ENCODE measurements at regions not wholly inside any gene's neighbourhood (a gene's known extent, or its start where the extent isn't known, plus 50 kb on each side); places are given as distances from the start of the nearest gene placed in this dataset.
A peak's percentile ranks its signal among the peaks of the same experiment; 100 is the strongest.

GRCh38 chr12:92541731-92542130 is 161.1 kb upstream of the PLEKHG7 start:
- TF ChIP-seq CTCF (IDR thresholded peaks at IDR 0.05), result no peak
- TF ChIP-seq POLR2A (IDR thresholded peaks at IDR 0.05), result no peak
- no peaks in the 10 kb centered on the region for H3K9me3 ChIP-seq
- no peak overlapping the region for H3K27ac ChIP-seq
- H3K36me3 ChIP-seq, result no peaks in the 10 kb centered on the region
- peaks cover 3 to 65% (median 29%) of the 10 kb centered on the region in 12 donors for H3K4me1 ChIP-seq
- DNase-seq, result no peak
- intact Hi-C loops (cut with DNase I), result no loop called here
- no peaks in the 10 kb centered on the region for H3K27me3 ChIP-seq
- H3K4me3 ChIP-seq, result no peak overlapping the region
- 49 to 97% (median 95%) methylated on average over 2 of the region's 2 CpGs for WGBS, 4 donors
- ATAC-seq, result no peak

- Histone ChIP-seq H3K27ac (peak overlapping the region in 10 of 12 donors; percentile 2 to 81 (median 54)), H3K4me3 (no peak overlapping the region), H3K9me3 (no peaks in the 10 kb centered on the region), H3K27me3 (no peaks in the 10 kb centered on the region), H3K4me1 (peaks cover 3 to 65% (median 31%) of the 10 kb centered on the region in 12 donors), H3K36me3 (no peaks in the 10 kb centered on the region)
- DNase-seq (no peak), ATAC-seq (peak in 1 of 4 donors; percentile 2)
- TF ChIP-seq POLR2A (IDR thresholded peaks at IDR 0.05), result no peak
- no peak for TF ChIP-seq CTCF (IDR thresholded peaks at IDR 0.05)
- 84 to 92% (median 87%) methylated on average over 3 of the region's 3 CpGs for WGBS, 4 donors
- intact Hi-C loops (cut with DNase I), result no loop called here
Measured at GRCh38 chr12:92540782-92541423, 161.9 kb upstream of the PLEKHG7 start.

GRCh38 chr12:92539976-92540781 is 162.6 kb upstream of the PLEKHG7 start:
- peak overlapping the region in 11 of 12 donors; percentile 2 to 81 (median 50) for H3K27ac ChIP-seq
- intact Hi-C loops (cut with DNase I), result no loop called here
- H3K9me3 ChIP-seq, result no peaks in the 10 kb centered on the region
- H3K27me3 ChIP-seq, result no peaks in the 10 kb centered on the region
- TF ChIP-seq CTCF (IDR thresholded peaks at IDR 0.05) (peak in 3 of 12 donors; percentile 9 to 18 (median 17)), POLR2A (IDR thresholded peaks at IDR 0.05) (no peak)
- peaks cover 3 to 65% (median 31%) of the 10 kb centered on the region in 12 donors for H3K4me1 ChIP-seq
- no peaks in the 10 kb centered on the region for H3K36me3 ChIP-seq
- H3K4me3 ChIP-seq, result no peak overlapping the region
- DNase-seq (peak; percentile 24 to 66 (median 40)), ATAC-seq (peak in 3 of 4 donors; percentile 43 to 49 (median 47))
- WGBS, 4 donors, result 43 to 59% (median 51%) methylated on average over 12 of the region's 12 CpGs

GRCh38 chr12:92539110-92539749 is 163.6 kb upstream of the PLEKHG7 start:
- Histone ChIP-seq H3K27ac (peak overlapping the region in 11 of 12 donors; percentile 6 to 81 (median 58)), H3K27me3 (no peaks in the 10 kb centered on the region), H3K9me3 (no peaks in the 10 kb centered on the region), H3K4me3 (no peak overlapping the region), H3K36me3 (no peaks in the 10 kb centered on the region), H3K4me1 (peaks cover 3 to 61% (median 31%) of the 10 kb centered on the region in 12 donors)
- TF ChIP-seq POLR2A (IDR thresholded peaks at IDR 0.05) (no peak), CTCF (IDR thresholded peaks at IDR 0.05) (no peak)
- intact Hi-C loops (cut with DNase I), result no loop called here
- ATAC-seq (peak; percentile 14 to 86 (median 80)), DNase-seq (peak in 2 of 5 donors; percentile 26 to 27)
- 44 to 56% (median 48%) methylated on average over 5 of the region's 5 CpGs for WGBS, 4 donors

Data from heart left ventricle (tissue), 16 donors.